ENCODE measurements at regions not wholly inside any gene's neighbourhood (a gene's known extent, or its start where the extent isn't known, plus 50 kb on each side); places are given as distances from the start of the nearest gene placed in this dataset.

DNA sequence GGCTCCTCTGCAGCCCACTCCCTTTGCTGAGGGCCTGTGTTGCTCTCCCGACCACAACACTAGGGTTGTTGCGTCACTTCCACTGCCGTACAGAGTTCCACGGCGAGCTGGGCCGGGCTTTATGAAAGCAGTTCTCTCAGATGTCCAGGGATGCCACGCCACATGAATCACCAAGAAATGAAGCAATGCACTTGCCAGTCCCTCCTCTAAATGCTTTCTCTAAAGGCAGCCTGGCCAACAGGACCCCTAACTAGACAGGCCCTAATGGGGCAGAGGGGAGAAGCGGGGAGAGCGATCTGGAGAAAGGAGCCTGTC is 188.7 kb downstream of the CTTN start (continued):
- TF ChIP-seq, protein P1, sequence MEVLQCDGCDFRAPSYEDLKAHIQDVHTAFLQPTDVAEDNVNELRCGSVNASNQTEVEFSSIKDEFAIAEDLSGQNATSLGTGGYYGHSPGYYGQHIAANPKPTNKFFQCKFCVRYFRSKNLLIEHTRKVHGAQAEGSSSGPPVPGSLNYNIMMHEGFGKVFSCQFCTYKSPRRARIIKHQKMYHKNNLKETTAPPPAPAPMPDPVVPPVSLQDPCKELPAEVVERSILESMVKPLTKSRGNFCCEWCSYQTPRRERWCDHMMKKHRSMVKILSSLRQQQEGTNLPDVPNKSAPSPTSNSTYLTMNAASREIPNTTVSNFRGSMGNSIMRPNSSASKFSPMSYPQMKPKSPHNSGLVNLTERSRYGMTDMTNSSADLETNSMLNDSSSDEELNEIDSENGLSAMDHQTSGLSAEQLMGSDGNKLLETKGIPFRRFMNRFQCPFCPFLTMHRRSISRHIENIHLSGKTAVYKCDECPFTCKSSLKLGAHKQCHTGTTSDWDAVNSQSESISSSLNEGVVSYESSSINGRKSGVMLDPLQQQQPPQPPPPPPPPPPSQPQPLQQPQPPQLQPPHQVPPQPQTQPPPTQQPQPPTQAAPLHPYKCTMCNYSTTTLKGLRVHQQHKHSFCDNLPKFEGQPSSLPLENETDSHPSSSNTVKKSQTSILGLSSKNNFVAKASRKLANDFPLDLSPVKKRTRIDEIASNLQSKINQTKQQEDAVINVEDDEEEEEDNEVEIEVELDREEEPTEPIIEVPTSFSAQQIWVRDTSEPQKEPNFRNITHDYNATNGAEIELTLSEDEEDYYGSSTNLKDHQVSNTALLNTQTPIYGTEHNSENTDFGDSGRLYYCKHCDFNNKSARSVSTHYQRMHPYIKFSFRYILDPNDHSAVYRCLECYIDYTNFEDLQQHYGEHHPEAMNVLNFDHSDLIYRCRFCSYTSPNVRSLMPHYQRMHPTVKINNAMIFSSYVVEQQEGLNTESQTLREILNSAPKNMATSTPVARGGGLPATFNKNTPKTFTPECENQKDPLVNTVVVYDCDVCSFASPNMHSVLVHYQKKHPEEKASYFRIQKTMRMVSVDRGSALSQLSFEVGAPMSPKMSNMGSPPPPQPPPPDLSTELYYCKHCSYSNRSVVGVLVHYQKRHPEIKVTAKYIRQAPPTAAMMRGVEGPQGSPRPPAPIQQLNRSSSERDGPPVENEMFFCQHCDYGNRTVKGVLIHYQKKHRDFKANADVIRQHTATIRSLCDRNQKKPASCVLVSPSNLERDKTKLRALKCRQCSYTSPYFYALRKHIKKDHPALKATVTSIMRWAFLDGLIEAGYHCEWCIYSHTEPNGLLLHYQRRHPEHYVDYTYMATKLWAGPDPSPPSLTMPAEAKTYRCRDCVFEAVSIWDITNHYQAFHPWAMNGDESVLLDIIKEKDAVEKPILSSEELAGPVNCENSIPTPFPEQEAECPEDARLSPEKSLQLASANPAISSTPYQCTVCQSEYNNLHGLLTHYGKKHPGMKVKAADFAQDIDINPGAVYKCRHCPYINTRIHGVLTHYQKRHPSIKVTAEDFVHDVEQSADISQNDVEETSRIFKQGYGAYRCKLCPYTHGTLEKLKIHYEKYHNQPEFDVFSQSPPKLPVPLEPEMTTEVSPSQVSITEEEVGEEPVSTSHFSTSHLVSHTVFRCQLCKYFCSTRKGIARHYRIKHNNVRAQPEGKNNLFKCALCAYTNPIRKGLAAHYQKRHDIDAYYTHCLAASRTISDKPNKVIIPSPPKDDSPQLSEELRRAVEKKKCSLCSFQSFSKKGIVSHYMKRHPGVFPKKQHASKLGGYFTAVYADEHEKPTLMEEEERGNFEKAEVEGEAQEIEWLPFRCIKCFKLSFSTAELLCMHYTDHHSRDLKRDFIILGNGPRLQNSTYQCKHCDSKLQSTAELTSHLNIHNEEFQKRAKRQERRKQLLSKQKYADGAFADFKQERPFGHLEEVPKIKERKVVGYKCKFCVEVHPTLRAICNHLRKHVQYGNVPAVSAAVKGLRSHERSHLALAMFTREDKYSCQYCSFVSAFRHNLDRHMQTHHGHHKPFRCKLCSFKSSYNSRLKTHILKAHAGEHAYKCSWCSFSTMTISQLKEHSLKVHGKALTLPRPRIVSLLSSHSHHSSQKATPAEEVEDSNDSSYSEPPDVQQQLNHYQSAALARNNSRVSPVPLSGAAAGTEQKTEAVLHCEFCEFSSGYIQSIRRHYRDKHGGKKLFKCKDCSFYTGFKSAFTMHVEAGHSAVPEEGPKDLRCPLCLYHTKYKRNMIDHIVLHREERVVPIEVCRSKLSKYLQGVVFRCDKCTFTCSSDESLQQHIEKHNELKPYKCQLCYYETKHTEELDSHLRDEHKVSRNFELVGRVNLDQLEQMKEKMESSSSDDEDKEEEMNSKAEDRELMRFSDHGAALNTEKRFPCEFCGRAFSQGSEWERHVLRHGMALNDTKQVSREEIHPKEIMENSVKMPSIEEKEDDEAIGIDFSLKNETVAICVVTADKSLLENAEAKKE (CRISPR knock-in tag; IDR thresholded peaks at IDR 0.05), result no peak
- no peak for TF ChIP-seq STAT1 (IDR thresholded peaks at IDR 0.05; ENCODE audit: unreplicated experiment)
- TF ChIP-seq, protein P2, sequence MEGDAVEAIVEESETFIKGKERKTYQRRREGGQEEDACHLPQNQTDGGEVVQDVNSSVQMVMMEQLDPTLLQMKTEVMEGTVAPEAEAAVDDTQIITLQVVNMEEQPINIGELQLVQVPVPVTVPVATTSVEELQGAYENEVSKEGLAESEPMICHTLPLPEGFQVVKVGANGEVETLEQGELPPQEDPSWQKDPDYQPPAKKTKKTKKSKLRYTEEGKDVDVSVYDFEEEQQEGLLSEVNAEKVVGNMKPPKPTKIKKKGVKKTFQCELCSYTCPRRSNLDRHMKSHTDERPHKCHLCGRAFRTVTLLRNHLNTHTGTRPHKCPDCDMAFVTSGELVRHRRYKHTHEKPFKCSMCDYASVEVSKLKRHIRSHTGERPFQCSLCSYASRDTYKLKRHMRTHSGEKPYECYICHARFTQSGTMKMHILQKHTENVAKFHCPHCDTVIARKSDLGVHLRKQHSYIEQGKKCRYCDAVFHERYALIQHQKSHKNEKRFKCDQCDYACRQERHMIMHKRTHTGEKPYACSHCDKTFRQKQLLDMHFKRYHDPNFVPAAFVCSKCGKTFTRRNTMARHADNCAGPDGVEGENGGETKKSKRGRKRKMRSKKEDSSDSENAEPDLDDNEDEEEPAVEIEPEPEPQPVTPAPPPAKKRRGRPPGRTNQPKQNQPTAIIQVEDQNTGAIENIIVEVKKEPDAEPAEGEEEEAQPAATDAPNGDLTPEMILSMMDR (conservative IDR thresholded peaks at IDR 0.05; ENCODE audit: low read depth in 2 of 2), result no peak

DNA sequence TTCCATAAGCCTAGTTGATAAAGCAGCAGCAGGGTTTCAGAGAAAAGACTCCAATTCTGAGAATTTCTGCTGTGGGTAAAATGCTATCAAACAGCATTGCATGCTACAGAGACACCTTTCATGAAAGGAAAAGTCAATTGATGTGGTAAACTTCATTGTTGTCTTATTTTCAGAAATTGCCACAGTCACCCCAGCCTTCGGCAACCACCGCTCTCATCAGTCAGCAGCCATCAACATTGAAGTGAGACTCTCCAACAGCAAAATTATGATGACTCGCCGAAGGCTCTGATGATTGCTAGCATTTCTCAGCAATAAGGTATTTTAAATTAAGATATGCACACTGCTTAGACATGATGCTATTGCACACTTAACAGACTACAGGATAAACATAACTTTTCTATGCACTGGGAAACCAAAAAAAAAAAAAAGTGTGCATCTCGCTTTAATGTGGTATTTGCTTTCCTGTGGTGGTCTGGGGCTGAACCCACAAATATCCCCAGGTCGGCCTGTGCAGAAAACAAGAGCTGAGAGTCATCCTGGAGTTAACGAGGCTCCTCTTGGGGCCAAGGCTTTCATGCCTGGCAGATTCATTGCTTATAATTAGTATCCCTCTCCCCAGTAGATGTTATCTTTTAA is 192.1 kb downstream of the CTTN start:
- H3K4me3 ChIP-seq, result no peak overlapping the region
- peaks cover 3% of the 10 kb centered on the region; the same call in 1 of the 2 replicates for H4K20me1 ChIP-seq (replicated peaks; ENCODE audit: insufficient read depth)
- H3K79me2 ChIP-seq (replicated peaks; ENCODE audit: insufficient read depth), result peaks cover 3% of the 10 kb centered on the region
- H3K9me2 ChIP-seq (ENCODE audit: insufficient read depth), result no peaks in the 10 kb centered on the region
- H3K36me3 ChIP-seq (ENCODE audit: insufficient read depth), result no peaks in the 10 kb centered on the region
- no peaks in the 10 kb centered on the region for H3K4me1 ChIP-seq (ENCODE audit: insufficient read depth)
- Mint-ChIP-seq H3K36me3 (ENCODE audit: low read depth) (peaks cover 10% of the 10 kb centered on the region), H3K9me3 (no peaks in the 10 kb centered on the region), H3K27me3 (ENCODE audit: insufficient read depth, low read depth, poor library complexity) (no peaks in the 10 kb centered on the region), H3K4me1 (peaks cover 11% of the 10 kb centered on the region), H3K4me3 (no peak overlapping the region), H3K27ac (no peak overlapping the region)
- no peak overlapping the region for H3K4me2 ChIP-seq
- H2AFZ ChIP-seq, result no peak overlapping the region
- H3K27ac ChIP-seq (ENCODE audit: low read depth), result no peak overlapping the region
- DNase-seq (ENCODE audit: low spot score), result no peak
- H3K27me3 ChIP-seq (ENCODE audit: insufficient read depth), result no peaks in the 10 kb centered on the region
- ATAC-seq, result no peak
- H3F3A ChIP-seq (replicated peaks; ENCODE audit: low read depth), result no peaks in the 10 kb centered on the region
- TF ChIP-seq, protein P2 (conservative IDR thresholded peaks at IDR 0.05; ENCODE audit: low read depth in 2 of 2), result no peak
- TF ChIP-seq CREB1 (CRISPR knock-in tag; IDR thresholded peaks at IDR 0.05; ENCODE audit: low read depth), result no peak
- TF ChIP-seq, protein P3, sequence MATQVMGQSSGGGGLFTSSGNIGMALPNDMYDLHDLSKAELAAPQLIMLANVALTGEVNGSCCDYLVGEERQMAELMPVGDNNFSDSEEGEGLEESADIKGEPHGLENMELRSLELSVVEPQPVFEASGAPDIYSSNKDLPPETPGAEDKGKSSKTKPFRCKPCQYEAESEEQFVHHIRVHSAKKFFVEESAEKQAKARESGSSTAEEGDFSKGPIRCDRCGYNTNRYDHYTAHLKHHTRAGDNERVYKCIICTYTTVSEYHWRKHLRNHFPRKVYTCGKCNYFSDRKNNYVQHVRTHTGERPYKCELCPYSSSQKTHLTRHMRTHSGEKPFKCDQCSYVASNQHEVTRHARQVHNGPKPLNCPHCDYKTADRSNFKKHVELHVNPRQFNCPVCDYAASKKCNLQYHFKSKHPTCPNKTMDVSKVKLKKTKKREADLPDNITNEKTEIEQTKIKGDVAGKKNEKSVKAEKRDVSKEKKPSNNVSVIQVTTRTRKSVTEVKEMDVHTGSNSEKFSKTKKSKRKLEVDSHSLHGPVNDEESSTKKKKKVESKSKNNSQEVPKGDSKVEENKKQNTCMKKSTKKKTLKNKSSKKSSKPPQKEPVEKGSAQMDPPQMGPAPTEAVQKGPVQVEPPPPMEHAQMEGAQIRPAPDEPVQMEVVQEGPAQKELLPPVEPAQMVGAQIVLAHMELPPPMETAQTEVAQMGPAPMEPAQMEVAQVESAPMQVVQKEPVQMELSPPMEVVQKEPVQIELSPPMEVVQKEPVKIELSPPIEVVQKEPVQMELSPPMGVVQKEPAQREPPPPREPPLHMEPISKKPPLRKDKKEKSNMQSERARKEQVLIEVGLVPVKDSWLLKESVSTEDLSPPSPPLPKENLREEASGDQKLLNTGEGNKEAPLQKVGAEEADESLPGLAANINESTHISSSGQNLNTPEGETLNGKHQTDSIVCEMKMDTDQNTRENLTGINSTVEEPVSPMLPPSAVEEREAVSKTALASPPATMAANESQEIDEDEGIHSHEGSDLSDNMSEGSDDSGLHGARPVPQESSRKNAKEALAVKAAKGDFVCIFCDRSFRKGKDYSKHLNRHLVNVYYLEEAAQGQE (IDR thresholded peaks at IDR 0.05; ENCODE audit: unreplicated experiment), result no peak

All from GM23338 (cell line).